NCI-H69 (cell line): ENCODE measurements at regions not wholly inside any gene's neighbourhood (a gene's known extent, or its start where the extent isn't known, plus 50 kb on each side); places are given as distances from the start of the nearest gene placed in this dataset.
"Not testable (repeated sequence)": the region's sequence is repeated elsewhere in the genome, so short reads cannot be mapped to it uniquely, and the experiment has no call there.

Source experiments
- DNase-seq: peaks from one replicate; lab custom pipeline; 2025; lab: John Stamatoyannopoulos, UW

DNA sequence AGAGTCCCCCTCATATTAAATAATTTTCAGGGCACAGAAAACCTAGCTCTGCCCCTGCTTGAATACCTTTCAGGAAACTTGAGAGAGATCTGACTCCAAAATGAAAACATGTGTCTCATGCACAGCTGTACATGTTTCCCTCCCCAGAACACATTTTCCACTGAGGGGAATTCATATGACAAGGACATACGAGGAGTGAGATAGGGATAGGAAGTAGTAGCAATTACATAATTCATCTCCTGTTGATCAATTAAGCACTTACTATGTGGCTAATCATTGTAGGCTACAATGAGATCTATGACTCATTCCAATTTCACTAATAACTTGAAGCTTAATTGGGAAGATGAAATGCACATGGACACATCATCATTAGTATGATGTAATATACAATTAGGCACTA, 302.1 kb downstream of the PCDH11X start:
- not testable (repeated sequence) for DNase-seq

DNA sequence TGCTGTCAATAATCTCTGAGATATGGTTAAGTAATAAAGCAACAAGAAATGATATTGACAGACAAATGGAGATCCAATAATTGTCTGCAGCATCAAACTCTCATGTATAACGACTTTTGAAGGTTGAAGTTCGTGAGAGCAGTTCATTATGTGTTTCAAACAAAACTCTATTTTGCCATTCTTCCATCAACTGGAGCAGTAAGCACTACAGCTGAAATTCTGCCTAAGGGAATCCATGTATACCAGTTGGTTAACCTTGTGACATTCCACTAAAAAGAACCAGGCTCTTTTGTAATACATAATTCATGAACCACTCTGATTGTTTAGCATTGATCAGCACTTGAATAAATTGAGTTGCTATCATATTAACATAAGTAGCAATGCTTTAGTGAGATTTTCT, 311.6 kb downstream of the PCDH11X start:
- DNase-seq = not testable (repeated sequence)

DNA sequence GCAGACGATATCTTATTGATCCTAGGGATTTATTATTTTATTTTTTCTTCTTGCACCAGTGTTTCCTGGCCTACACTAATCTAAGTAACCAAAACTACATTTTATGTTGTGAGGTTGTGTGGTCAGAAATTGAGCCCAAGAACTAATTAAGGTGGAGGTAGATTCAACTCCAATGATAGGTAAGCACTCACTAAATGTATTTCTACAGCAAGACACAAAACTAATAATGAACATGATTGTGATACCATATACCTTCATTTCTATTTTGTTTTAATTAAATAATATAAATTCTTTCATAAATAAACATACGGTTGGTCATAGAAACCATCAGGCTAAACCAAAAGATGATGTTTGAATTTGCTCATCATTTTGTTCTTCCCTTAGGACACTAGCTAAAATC, 319.0 kb downstream of the PCDH11X start:
- DNase-seq = not testable (repeated sequence)

- not testable (repeated sequence) for DNase-seq
These were observed 320.9 kb downstream of the PCDH11X start for GRCh38 chrX:92100095-92100494.

DNA sequence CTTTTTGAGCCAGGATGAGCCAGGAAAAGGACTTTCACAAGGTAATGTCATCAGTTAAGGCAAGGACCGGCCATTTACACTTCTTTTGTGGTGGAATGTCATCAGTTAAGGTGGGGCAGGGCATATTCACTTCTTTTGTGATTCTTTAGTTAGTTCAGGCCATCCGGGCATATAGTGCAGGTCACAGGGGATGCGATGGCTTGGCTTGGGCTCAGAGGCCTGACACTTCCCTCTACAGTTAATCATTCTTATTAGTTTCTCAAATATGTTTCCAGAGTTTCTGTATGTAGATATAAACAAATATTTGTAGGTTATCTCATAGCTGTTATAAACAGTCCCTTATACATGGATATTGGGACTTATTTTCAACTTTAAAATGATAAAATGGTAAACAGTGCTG, 326.5 kb downstream of the PCDH11X start:
- DNase-seq = not testable (repeated sequence)

DNA sequence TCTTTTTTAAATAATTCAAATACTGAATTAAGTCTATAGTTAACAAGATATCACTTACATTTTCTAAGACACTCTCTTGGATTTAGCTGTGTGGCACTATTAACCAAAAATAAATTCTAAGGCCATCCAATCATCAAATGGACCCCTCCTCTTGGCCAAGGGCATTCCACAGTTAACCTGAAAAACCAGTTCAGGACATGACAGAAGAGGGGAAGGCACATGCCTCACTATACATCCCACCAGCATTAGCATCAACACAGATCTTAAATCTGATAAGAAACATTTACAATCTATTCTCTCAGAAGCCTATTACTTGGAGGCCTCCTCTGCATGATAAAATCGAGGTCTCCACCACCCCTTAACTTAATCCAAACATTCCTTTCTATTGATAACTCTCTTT, 327.5 kb downstream of the PCDH11X start:
- DNase-seq = not testable (repeated sequence)

- DNase-seq = not testable (repeated sequence)
These were observed 331.3 kb downstream of the PCDH11X start for GRCh38 chrX:92110410-92110911.

DNA sequence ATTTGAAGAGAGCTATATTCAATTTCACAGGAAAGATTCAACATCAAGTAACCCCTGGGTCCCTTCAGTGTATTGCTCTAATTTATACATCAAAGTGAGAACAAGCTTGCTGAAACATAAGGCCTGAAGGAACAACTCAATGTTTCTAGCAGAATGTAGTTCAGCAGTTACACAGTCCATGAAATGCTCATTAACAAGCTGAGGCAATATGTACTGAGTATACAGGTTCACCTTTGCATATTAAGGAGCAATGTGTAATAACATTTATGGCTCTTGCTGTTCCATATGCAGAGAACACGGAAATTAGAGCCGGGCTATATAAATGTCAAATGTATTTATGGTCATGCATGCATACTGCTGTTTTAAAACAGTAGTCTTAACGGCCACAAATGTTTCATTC, 338.5 kb downstream of the PCDH11X start:
- peak; percentile 70 for DNase-seq

GRCh38 chrX:92163035-92163434, 383.9 kb downstream of the PCDH11X start:
- DNase-seq = peak; percentile 77

DNA sequence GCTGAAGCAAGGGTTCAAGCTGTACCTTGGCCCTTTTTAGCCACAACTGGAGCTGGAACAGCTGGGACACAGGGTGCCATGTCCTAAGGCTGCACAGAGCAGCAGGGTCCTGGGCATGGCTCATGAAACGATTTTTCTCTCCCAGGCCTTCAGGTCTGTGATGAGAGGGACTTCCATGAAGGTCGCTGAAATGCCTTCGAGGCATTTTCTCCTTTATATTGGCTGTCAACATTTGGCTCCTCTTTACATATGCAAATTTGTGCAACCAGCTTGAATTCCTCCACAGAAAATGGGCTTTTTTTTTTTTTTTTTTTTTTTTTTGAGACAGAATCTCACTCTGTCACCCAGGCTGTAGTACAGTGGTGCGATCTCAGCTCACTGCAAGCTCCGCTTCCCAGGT, 430.8 kb downstream of the PCDH11X start:
- DNase-seq = no peak

DNA sequence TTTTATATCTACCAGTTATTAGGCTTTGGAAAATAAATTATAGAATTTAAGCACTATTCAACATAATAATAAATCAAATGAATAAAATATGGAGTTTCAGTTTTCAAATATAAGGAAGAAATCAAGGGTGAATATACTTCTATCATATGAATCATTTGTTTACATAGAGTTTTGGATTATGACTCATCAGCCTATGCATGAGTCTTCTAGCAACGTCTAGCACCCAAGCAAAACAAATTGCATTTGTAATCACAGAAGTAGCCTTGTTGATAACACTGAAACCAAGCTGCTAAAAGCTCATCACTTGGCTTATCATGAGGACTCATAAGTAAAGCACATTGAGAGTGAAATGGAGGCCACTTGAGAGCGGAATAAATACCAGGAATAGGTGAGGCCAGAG, 434.6 kb downstream of the PCDH11X start:
- peak; percentile 56 for DNase-seq

- DNase-seq = not testable (repeated sequence)
These were observed 435.8 kb downstream of the PCDH11X start for GRCh38 chrX:92215011-92215410.

GRCh38 chrX:92224406-92224805, 445.2 kb downstream of the PCDH11X start:
- DNase-seq = peak; percentile 38

DNA sequence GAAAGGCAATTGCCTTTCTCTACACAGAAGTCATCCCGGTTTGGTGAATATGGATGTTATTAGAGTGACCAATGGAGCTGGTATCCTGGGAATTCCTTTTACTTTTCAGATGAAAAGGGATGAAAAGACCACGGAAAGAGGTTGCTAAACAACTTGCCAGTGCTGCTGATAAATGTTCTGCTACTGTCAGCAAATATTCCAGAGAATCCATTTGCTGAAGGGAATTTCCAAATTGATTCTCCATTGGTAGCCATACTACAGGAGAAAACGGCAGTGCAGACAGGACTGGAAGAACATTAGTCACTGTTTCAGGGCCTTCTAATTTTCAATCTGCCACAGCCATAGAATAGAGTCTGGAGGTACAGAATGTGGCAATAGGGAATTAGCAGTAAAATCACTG, 451.5 kb downstream of the PCDH11X start:
- DNase-seq = peak; percentile 33

DNA sequence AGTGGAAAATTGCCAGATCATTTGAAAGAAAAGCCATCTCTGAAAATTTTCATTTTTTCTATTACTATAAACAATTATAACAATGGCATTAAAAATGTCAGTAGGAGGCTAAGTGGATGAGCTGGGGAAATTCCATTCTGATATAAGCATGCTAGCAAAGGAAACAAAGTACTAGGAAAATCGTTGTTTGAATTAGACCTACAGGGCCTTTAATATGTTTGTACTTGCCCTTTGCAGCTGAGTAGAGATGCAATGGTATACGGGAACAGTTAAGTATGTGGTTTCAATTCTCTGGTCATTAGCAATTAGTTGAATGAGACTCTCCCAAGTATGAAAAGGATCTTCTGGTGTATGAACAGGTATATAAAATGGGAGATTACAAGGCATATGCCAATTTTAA, 452.2 kb downstream of the PCDH11X start:
- peak; percentile 38 for DNase-seq

- DNase-seq = peak; percentile 35
These were observed 453.0 kb downstream of the PCDH11X start for GRCh38 chrX:92232182-92232581.

GRCh38 chrX:92241249-92241648, 462.1 kb downstream of the PCDH11X start:
- no peak for DNase-seq

GRCh38 chrX:92247076-92247475, 467.9 kb downstream of the PCDH11X start:
- DNase-seq = no peak

- no peak for DNase-seq
These were observed 469.9 kb downstream of the PCDH11X start for GRCh38 chrX:92249125-92249524.

GRCh38 chrX:92260102-92260501, 480.9 kb downstream of the PCDH11X start:
- no peak for DNase-seq

DNA sequence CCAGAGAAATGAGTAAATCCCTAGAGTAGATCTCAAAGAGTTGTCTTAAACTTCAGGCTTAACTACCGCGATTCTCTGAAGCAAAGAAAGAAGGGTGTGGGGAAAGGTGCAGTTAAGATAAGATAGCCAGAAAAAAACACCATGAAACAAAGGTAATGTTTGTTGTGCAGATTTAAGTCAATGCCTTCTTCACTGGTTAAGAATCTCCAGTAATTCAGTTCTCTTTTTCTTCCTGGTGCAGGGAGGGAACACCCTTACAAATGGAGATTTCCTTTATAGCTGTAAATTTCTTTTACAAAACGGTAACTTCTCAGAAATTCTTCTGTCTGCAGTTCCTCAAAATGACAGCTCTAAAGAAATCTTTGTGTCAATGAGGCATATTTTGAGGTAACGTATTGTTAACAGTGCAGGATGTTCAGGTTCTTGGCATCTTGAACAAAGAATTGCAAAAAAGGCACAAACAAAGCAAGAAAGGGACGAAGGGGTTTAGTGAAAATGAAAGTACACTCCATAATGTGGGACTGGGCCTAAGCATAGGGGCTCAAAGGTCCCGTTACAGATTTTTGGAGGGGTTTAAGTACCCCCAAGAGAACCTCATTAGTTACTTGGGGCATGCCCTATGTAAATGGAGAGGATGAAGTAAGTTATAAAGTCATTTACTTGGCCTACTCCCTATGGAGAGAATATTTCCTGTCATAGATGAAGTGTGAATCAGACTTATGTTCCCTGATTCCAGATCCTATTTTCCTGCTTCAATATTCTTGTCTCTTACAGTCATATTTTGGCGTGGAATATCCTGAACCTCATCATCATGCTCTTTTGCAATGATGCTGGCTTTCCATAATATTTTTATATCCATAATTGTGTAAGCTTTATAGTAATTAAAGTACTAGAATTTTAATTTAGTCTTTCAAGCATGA, 492.0 kb downstream of the PCDH11X start:
- DNase-seq = no peak

- not testable (repeated sequence) for DNase-seq
These were observed 499.4 kb downstream of the PCDH11X start for GRCh38 chrX:92278556-92278955.

DNA sequence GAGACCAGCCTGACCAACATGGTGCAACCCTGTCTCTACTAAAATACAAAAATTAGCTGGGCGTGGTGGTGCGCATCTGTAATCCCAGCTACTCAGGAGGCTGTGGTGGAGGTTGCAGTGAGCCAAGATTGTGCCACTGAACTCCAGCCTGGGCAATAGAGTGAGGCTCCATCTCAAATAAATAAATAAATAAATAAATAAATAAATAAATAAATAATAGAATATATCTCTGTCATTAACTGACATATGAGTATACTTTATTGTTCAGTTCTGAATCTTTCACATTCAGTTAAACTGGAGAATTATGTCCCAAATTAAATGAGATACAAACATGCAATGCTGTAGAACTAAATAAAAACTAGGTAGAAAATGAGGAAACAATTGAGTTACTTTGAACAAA, 501.2 kb downstream of the PCDH11X start:
- DNase-seq = not testable (repeated sequence)

GRCh38 chrX:92283308-92283707, 504.1 kb downstream of the PCDH11X start:
- no peak for DNase-seq
